ENCODE measurements at regions not wholly inside any gene's neighbourhood (a gene's known extent, or its start where the extent isn't known, plus 50 kb on each side); places are given as distances from the start of the nearest gene placed in this dataset.

GRCh38 chr1:239184561-239185244, 201.7 kb upstream of the CHRM3 start:
- H2AFZ ChIP-seq (ENCODE audit: low read depth, low read length) = no peak overlapping the region
- no peaks in the 10 kb centered on the region for H3K36me3 Mint-ChIP-seq (ENCODE audit: low read depth, unreplicated experiment)
- no peak overlapping the region for H3K4me3 Mint-ChIP-seq (ENCODE audit: unreplicated experiment)
- no peak overlapping the region for H3K4me3 ChIP-seq (ENCODE audit: insufficient read depth, low read depth, low read length)
- H3K36me3 ChIP-seq (ENCODE audit: insufficient read depth, low read length) = no peaks in the 10 kb centered on the region
- H3K4me2 ChIP-seq (ENCODE audit: low read length) = no peak overlapping the region
- no peak overlapping the region for H3K27ac ChIP-seq (ENCODE audit: low read depth, low read length)
- no peak overlapping the region for H3K27ac Mint-ChIP-seq (ENCODE audit: unreplicated experiment)
- peak; percentile 41 for DNase-seq (ENCODE audit: low read depth)
- no peaks in the 10 kb centered on the region for H3K79me2 ChIP-seq (ENCODE audit: insufficient read depth, low read length)
- TF ChIP-seq EZH2 (IDR thresholded peaks at IDR 0.05; ENCODE audit: insufficient read depth, low read length) = no peak
- TF ChIP-seq, protein P1, sequence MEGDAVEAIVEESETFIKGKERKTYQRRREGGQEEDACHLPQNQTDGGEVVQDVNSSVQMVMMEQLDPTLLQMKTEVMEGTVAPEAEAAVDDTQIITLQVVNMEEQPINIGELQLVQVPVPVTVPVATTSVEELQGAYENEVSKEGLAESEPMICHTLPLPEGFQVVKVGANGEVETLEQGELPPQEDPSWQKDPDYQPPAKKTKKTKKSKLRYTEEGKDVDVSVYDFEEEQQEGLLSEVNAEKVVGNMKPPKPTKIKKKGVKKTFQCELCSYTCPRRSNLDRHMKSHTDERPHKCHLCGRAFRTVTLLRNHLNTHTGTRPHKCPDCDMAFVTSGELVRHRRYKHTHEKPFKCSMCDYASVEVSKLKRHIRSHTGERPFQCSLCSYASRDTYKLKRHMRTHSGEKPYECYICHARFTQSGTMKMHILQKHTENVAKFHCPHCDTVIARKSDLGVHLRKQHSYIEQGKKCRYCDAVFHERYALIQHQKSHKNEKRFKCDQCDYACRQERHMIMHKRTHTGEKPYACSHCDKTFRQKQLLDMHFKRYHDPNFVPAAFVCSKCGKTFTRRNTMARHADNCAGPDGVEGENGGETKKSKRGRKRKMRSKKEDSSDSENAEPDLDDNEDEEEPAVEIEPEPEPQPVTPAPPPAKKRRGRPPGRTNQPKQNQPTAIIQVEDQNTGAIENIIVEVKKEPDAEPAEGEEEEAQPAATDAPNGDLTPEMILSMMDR (IDR thresholded peaks at IDR 0.05; ENCODE audit: insufficient read depth, low read depth, low read length) = no peak
- no peaks in the 10 kb centered on the region for H3K9me3 Mint-ChIP-seq (ENCODE audit: unreplicated experiment)
- H4K20me1 ChIP-seq (ENCODE audit: insufficient read depth, low read length) = no peaks in the 10 kb centered on the region
- no peaks in the 10 kb centered on the region for H3K9me3 ChIP-seq (ENCODE audit: insufficient read depth, low read depth, low read length)
- no peaks in the 10 kb centered on the region for H3K4me1 ChIP-seq (ENCODE audit: insufficient read depth, low read length)
- no peaks in the 10 kb centered on the region for H3K27me3 Mint-ChIP-seq (ENCODE audit: low read depth, unreplicated experiment)
- H3K9ac ChIP-seq (ENCODE audit: low read length) = no peak overlapping the region
- peaks cover 9% of the 10 kb centered on the region for H3K4me1 Mint-ChIP-seq (ENCODE audit: low read depth, unreplicated experiment)
- no peak for FAIRE-seq
- H3K27me3 ChIP-seq (ENCODE audit: insufficient read depth, low read length) = no peaks in the 10 kb centered on the region

DNA sequence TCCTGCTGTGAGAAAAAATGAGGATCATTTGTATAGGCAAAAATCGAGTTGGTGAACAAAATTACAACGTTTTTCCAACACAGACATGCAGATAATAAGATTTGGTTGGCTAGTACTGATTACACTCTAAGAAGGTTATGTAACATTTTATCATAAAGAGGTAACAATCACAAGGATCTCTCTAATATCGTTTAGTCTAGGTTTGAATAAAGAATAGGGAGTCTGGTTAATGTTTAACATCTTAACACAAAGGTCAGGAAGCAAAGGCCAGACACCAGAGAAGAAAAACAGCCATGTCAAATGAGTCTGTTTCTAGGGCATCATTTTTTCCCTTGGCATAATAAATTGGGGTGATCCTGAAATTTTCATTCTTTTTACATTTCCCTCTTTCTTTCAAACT, 207.4 kb upstream of the CHRM3 start:
- Histone ChIP-seq H3K36me3 (ENCODE audit: insufficient read depth, low read length) (no peaks in the 10 kb centered on the region), H3K4me3 (ENCODE audit: insufficient read depth, low read depth, low read length) (no peak overlapping the region), H3K4me1 (ENCODE audit: insufficient read depth, low read length) (no peaks in the 10 kb centered on the region), H3K4me2 (ENCODE audit: low read length) (no peak overlapping the region), H3K27me3 (ENCODE audit: insufficient read depth, low read length) (no peaks in the 10 kb centered on the region), H3K79me2 (ENCODE audit: insufficient read depth, low read length) (no peaks in the 10 kb centered on the region), H4K20me1 (ENCODE audit: insufficient read depth, low read length) (no peaks in the 10 kb centered on the region), H3K9ac (ENCODE audit: low read length) (no peak overlapping the region), H3K27ac (ENCODE audit: low read depth, low read length) (no peak overlapping the region), H3K9me3 (ENCODE audit: insufficient read depth, low read depth, low read length) (no peaks in the 10 kb centered on the region), H2AFZ (ENCODE audit: low read depth, low read length) (no peak overlapping the region)
- Mint-ChIP-seq H3K4me1 (ENCODE audit: low read depth, unreplicated experiment) (peaks cover 4% of the 10 kb centered on the region), H3K27ac (ENCODE audit: unreplicated experiment) (no peak overlapping the region), H3K4me3 (ENCODE audit: unreplicated experiment) (no peak overlapping the region), H3K36me3 (ENCODE audit: low read depth, unreplicated experiment) (no peaks in the 10 kb centered on the region), H3K9me3 (ENCODE audit: unreplicated experiment) (no peaks in the 10 kb centered on the region), H3K27me3 (ENCODE audit: low read depth, unreplicated experiment) (no peaks in the 10 kb centered on the region)
- TF ChIP-seq EZH2 (IDR thresholded peaks at IDR 0.05; ENCODE audit: insufficient read depth, low read length) = no peak
- TF ChIP-seq, protein P1 (IDR thresholded peaks at IDR 0.05; ENCODE audit: insufficient read depth, low read depth, low read length) = no peak
- FAIRE-seq = no peak
- DNase-seq (ENCODE audit: low read depth) = no peak

- H3K9me3 ChIP-seq (ENCODE audit: insufficient read depth, low read depth, low read length) = no peaks in the 10 kb centered on the region
- Mint-ChIP-seq H3K27me3 (ENCODE audit: low read depth, unreplicated experiment) (no peaks in the 10 kb centered on the region), H3K27ac (ENCODE audit: unreplicated experiment) (no peak overlapping the region), H3K4me3 (ENCODE audit: unreplicated experiment) (no peak overlapping the region), H3K9me3 (ENCODE audit: unreplicated experiment) (peaks cover 4% of the 10 kb centered on the region), H3K4me1 (ENCODE audit: low read depth, unreplicated experiment) (peaks cover 2% of the 10 kb centered on the region), H3K36me3 (ENCODE audit: low read depth, unreplicated experiment) (no peaks in the 10 kb centered on the region)
- H3K36me3 ChIP-seq (ENCODE audit: insufficient read depth, low read length) = no peaks in the 10 kb centered on the region
- DNase-seq (ENCODE audit: low read depth) (no peak), FAIRE-seq (no peak)
- TF ChIP-seq, protein P1 (IDR thresholded peaks at IDR 0.05; ENCODE audit: insufficient read depth, low read depth, low read length) = no peak
- no peak for TF ChIP-seq EZH2 (IDR thresholded peaks at IDR 0.05; ENCODE audit: insufficient read depth, low read length)
- no peak overlapping the region for H3K4me3 ChIP-seq (ENCODE audit: insufficient read depth, low read depth, low read length)
- no peak overlapping the region for H3K9ac ChIP-seq (ENCODE audit: low read length)
- no peak overlapping the region for H3K27ac ChIP-seq (ENCODE audit: low read depth, low read length)
- no peaks in the 10 kb centered on the region for H3K27me3 ChIP-seq (ENCODE audit: insufficient read depth, low read length)
- H4K20me1 ChIP-seq (ENCODE audit: insufficient read depth, low read length) = no peaks in the 10 kb centered on the region
- no peak overlapping the region for H3K4me2 ChIP-seq (ENCODE audit: low read length)
- H3K79me2 ChIP-seq (ENCODE audit: insufficient read depth, low read length) = no peaks in the 10 kb centered on the region
- H3K4me1 ChIP-seq (ENCODE audit: insufficient read depth, low read length) = no peaks in the 10 kb centered on the region
- H2AFZ ChIP-seq (ENCODE audit: low read depth, low read length) = no peak overlapping the region
Observed at GRCh38 chr1:239174880-239175279, 211.5 kb upstream of the CHRM3 start.

All from astrocyte (in vitro differentiated cells and primary cell).